GM10248 (cell line): ENCODE measurements at regions not wholly inside any gene's neighbourhood (a gene's known extent, or its start where the extent isn't known, plus 50 kb on each side); places are given as distances from the start of the nearest gene placed in this dataset.

Source experiments
- CTCF ChIA-PET: fragments of 300-600 bp; sonication (Branson Sonifier 250); formaldehyde crosslinking; extraction: SDS; loops from one replicate; lab custom pipeline; 2021; ENCODE audit warnings: antibody characterized with exemption; lab: Yijun Ruan, JAX
- POLR2A ChIA-PET: fragments of 350-650 bp; sonication (Branson Sonifier 250); formaldehyde crosslinking; extraction: SDS; loops from one replicate; lab custom pipeline; 2020; ENCODE audit warnings: antibody characterized with exemption; lab: Yijun Ruan, JAX
- DNase-seq: peaks from one replicate; pipeline ENCODE4 v3.0.0; 2012; ENCODE audit errors: extremely low spot score
- TF ChIP-seq, protein P1 (sequence below): IDR thresholded peaks from 2 replicates; pipeline ENCODE4 v1.5.1; 2012; ENCODE audit warnings: mild to moderate bottlenecking, low read depth; ENCODE audit errors: extremely low read depth, missing control alignments, control extremely low read depth

DNA sequence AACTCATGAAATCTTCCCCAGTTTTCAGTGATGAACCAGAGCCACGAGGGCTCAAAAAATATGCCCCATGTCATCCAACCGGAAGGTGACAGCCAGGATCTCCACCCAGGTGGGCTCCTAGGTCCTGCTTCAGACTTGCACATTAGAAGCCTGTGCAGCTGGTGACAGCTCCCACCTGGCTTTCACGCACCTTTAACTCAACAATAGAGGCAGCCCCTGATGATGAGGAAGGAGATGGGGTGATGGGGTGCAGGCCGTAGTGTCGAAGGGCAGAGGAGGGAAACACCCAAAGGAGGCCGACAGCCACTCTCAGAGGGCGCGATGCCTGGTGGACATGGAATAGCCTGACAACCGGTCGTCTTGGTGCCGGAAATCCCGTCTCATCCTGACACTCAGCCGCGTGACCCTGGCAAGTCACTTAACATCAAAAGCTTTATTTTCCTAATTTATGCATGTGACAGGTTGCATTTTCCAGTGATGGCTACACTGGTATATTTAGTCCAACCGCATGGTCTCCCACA lies 118.0 kb downstream of the SOX1 start:
- TF ChIP-seq, protein P1, sequence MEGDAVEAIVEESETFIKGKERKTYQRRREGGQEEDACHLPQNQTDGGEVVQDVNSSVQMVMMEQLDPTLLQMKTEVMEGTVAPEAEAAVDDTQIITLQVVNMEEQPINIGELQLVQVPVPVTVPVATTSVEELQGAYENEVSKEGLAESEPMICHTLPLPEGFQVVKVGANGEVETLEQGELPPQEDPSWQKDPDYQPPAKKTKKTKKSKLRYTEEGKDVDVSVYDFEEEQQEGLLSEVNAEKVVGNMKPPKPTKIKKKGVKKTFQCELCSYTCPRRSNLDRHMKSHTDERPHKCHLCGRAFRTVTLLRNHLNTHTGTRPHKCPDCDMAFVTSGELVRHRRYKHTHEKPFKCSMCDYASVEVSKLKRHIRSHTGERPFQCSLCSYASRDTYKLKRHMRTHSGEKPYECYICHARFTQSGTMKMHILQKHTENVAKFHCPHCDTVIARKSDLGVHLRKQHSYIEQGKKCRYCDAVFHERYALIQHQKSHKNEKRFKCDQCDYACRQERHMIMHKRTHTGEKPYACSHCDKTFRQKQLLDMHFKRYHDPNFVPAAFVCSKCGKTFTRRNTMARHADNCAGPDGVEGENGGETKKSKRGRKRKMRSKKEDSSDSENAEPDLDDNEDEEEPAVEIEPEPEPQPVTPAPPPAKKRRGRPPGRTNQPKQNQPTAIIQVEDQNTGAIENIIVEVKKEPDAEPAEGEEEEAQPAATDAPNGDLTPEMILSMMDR, result no peak
- no peak for DNase-seq
- POLR2A ChIA-PET, result no interaction called here
- CTCF ChIA-PET, result no interaction called here

DNA sequence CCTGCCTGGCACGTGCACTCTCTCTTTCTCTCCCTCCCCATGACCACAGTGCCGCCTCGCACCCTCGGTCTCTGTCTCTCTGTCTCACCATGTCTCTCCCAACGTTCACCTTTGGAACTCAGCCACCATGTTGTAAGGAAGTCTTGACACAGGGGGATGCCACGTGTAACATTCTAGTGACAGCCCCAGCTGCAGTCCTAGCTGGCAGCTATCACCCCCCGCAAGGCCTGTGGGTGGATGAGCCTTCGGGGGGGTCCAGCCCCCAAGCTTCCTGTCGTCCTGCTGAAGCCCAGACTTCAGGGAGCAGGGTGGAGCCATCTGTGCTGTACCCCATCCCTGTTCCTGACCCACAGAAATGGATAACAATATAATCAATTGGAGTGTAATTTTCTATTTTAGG lies 118.5 kb downstream of the SOX1 start:
- no peak for DNase-seq
- ChIA-PET CTCF (no interaction called here), POLR2A (no interaction called here)
- TF ChIP-seq, protein P1, result no peak

DNA sequence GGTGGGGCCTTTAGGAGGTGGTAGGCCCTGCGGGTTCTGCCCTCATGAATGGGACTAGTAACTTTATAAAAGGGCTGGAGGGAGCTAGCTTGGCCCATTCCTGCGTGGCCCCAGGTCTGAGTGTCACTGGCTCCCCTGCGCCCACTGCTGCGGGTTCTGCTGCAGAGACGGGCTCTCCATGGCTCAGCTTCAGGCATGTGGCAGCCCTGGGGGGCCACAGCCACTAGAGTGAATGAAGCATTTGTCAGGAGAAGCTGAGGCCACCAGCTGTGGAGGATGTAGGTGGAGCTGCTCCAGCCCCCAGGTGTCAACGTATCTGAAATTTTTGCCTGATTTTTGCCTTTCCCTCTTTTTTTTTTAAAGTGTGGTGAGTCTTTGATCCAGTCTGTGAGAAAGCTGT lies 119.1 kb downstream of the SOX1 start:
- TF ChIP-seq, protein P1, result no peak
- CTCF ChIA-PET, result no interaction called here
- POLR2A ChIA-PET, result no interaction called here
- DNase-seq, result no peak

DNA sequence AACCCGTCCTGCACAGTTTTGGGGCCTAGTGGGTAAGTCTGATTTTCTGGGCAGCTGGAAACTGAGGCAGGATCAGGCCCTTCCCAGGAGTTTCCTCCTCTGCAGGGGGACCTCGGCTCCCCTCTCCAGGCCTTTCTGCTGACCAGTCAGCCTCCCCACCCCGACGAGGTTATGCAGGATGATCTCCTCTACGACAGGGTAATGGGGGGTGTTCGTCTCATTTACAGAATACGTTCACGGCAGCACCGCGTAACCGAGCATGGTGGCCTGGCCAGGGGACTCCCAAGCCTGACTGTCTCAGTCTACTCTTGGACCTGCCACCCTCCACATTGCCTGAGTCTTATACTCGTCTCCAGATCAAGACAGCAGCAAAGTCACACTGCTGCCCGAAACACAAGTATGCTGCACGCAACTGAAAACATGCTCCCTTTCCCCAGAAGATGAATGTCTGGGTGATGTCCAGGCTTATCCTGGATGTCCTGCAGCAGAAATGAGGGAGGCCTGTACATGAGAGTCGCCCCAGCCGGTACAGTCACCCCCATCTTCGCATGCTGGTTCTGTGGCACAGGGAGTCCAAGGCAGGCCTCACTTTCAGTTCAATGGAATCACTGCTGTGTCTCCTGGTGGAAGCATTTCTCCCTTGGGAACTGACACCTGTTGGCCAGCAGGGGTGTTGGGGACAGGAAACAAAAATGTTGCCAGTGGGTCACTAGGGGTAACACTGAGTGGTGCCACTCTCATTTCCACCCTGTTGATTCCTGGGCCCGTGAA lies 120.8 kb downstream of the SOX1 start:
- POLR2A ChIA-PET, result no interaction called here
- no peak for DNase-seq
- CTCF ChIA-PET, result no interaction called here
- TF ChIP-seq, protein P1, result no peak

DNA sequence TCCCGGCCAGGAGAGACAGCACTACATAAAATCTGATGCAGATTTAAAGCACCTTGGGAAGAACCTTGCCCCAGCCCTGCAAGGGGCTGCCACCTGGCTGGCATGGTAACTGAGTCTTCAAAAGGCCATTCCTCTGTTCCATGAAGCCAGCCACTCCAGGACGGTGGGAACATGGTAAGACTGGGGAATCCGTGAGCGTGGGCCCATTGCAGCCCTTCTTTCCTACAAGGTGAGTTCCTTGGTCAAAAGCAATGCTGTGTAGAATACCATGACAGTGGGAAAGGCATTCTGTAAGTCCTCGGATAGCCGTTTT lies 121.3 kb downstream of the SOX1 start:
- ChIA-PET CTCF (no interaction called here), POLR2A (no interaction called here)
- TF ChIP-seq, protein P1, result no peak
- DNase-seq, result no peak

DNA sequence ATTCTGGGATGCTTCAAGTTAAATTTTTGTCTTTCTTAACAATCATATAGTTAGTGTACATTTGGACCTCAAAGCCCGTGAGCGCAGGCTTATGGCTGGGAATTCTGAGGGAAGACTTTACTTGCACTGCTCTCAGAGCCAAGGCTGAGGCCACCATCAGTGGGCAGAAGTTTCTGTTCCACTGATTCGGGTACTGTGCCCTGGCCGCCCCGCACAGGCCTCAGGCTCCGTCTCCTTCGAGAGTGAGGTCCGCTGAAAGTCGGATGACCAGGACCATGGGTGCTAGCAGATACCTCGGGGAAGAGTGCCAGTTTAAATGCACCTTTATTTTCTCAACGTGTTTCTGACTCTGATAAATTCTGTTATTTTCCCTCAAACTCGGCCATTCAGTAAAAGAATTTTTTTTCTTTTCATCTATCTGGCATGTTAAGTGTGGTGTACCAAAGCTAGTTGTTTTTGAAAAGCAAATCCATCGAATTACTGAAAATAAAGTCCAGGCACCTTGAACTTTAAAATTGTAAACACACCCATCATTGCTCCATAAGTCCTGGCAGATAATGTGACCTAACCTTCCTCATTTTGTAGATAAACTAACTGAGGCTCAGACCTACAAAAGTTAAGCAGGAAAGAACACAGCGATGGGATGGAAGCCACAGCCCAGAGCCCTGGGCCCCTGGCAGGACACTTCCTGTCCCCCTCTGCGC lies 126.7 kb downstream of the SOX1 start:
- TF ChIP-seq, protein P1, result no peak
- CTCF ChIA-PET, result no interaction called here
- POLR2A ChIA-PET, result no interaction called here
- DNase-seq, result no peak
